Activated CD8-positive, alpha-beta T cell treated with anti-CD3 and anti-CD28 coated beads, Interleukin-2, amount 10 ng/mL, durations not matched to agents 7 days and 5 days (primary cell): ENCODE measurements at regions not wholly inside any gene's neighbourhood (a gene's known extent, or its start where the extent isn't known, plus 50 kb on each side); places are given as distances from the start of the nearest gene placed in this dataset.

Source experiments
- ATAC-seq: fragments of 150-1000 bp; cut with Tn5 transposase; one replicate; pipeline ENCODE4 v1.10.0; 2021; ENCODE audit warnings: moderate library complexity
- CTCF ChIA-PET: fragments of 350-600 bp; sonication (Branson Sonifier 250); formaldehyde crosslinking; loops from one replicate; lab custom pipeline; 2021; ENCODE audit warnings: antibody characterized with exemption; lab: Charles Lee
- POLR2A ChIA-PET: fragments of 350-600 bp; sonication (Branson Sonifier 250); formaldehyde crosslinking; loops from one replicate; lab custom pipeline; 2021; ENCODE audit warnings: antibody characterized with exemption; lab: Charles Lee
- DNase-seq: peaks from one replicate; pipeline ENCODE4 v3.0.0-alpha.2; 2020
- H3K27ac Mint-ChIP-seq: one replicate; pipeline ENCODE4 v1.8.0; 2021; ENCODE audit warnings: mild to moderate bottlenecking, mixed read lengths
- H3K27me3 Mint-ChIP-seq: one replicate; pipeline ENCODE4 v1.8.0; 2021; ENCODE audit warnings: low read depth, mixed read lengths
- H3K36me3 Mint-ChIP-seq: one replicate; pipeline ENCODE4 v1.8.0; 2021; ENCODE audit warnings: low read depth, mixed read lengths
- H3K4me1 Mint-ChIP-seq: one replicate; pipeline ENCODE4 v1.8.0; 2021; ENCODE audit warnings: low read depth, mixed read lengths
- H3K4me3 Mint-ChIP-seq: one replicate; pipeline ENCODE4 v1.8.0; 2021; ENCODE audit warnings: mild to moderate bottlenecking, mixed read lengths
- H3K9me3 Mint-ChIP-seq: one replicate; pipeline ENCODE4 v1.8.0; 2022; ENCODE audit warnings: mixed read lengths; ENCODE audit not compliant: insufficient read depth

GRCh38 chr14:65237023-65237814, 134.9 kb upstream of the MAX start:
- DNase-seq, result no peak
- peaks cover 5% of the 10 kb centered on the region for H3K27me3 Mint-ChIP-seq
- no peak overlapping the region for H3K27ac Mint-ChIP-seq
- peaks cover 9% of the 10 kb centered on the region for H3K4me1 Mint-ChIP-seq
- ATAC-seq, result no peak
- CTCF ChIA-PET, result interaction anchor here (1.0 to 1.2 kb wide), 3 partner anchors 11 to 14 kb away, joined by 3 to 4 read pairs (median 3); no protein-coding TSS in a partner anchor
- POLR2A ChIA-PET, result no interaction called here
- no peaks in the 10 kb centered on the region for H3K9me3 Mint-ChIP-seq
- H3K4me3 Mint-ChIP-seq, result no peak overlapping the region
- H3K36me3 Mint-ChIP-seq, result peaks cover 3% of the 10 kb centered on the region

- H3K27ac Mint-ChIP-seq, result no peak overlapping the region
- ATAC-seq (no peak), DNase-seq (no peak)
- CTCF ChIA-PET, result interaction anchor here (1.0 to 2.1 kb wide), 2 partner anchors 12 to 16 kb away, joined by 4 to 8 read pairs; no protein-coding TSS in a partner anchor
- H3K9me3 Mint-ChIP-seq, result no peaks in the 10 kb centered on the region
- H3K4me1 Mint-ChIP-seq, result peaks cover 9% of the 10 kb centered on the region
- peaks cover 3% of the 10 kb centered on the region for H3K36me3 Mint-ChIP-seq
- H3K27me3 Mint-ChIP-seq, result peaks cover 5% of the 10 kb centered on the region
- no peak overlapping the region for H3K4me3 Mint-ChIP-seq
- POLR2A ChIA-PET, result no interaction called here
Measured at GRCh38 chr14:65237941-65238340, 135.6 kb upstream of the MAX start.

- Mint-ChIP-seq H3K36me3 (peaks cover 3% of the 10 kb centered on the region), H3K27ac (no peak overlapping the region), H3K4me1 (peaks cover 9% of the 10 kb centered on the region), H3K4me3 (no peak overlapping the region), H3K9me3 (no peaks in the 10 kb centered on the region), H3K27me3 (peaks cover 3% of the 10 kb centered on the region)
- ChIA-PET CTCF (interaction anchor here (2.1 kb wide), 1 partner anchor 16 kb away, joined by 8 read pairs; no protein-coding TSS in a partner anchor), POLR2A (no interaction called here)
- no peak for DNase-seq
- no peak for ATAC-seq
Measured at GRCh38 chr14:65238456-65238855, 136.1 kb upstream of the MAX start.

DNA sequence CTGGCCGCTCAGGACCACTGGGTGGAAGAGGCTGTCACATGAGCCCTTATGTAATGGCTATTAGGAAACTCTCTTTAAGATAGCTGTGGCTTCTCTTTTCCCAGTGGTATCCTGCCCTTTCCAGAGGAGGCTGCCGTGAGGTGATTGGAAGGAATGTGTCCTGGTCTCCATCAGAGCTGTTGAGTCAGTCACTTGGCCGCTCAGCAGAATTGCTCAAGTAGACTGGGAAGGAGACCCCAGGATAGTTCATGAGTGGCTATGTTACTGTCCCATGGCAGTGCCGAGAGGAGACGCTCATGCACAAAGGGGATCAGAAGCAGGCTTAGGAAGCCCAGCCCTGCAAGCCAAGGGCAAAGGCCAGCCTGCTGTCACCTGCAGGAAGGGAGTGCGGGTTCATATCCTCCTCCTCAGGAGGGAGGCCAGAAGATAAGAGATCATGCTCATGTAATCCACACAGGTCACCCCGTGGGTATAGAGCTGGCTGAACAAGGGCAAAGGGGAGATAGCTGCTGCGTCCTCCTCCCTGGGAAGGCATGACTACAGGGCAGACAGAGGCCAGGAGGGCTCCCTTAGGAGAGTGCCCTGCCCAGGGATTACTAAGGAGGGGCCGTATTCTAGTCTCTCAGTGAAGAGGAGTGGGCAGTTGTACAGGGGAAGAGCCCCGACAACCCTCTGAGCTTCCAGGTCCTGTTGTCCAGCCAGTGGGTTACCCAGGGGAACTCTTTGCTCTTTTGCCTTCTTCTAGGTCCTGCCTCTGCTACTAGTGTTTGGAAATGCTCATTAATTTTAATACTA, 137.0 kb upstream of the MAX start:
- Mint-ChIP-seq H3K9me3 (no peaks in the 10 kb centered on the region), H3K36me3 (peaks cover 3% of the 10 kb centered on the region), H3K4me1 (peaks cover 9% of the 10 kb centered on the region), H3K27me3 (no peaks in the 10 kb centered on the region), H3K4me3 (no peak overlapping the region), H3K27ac (no peak overlapping the region)
- ATAC-seq, result no peak
- no peak for DNase-seq
- ChIA-PET CTCF (interaction anchor here (2.1 kb wide), 1 partner anchor 17 kb away, joined by 8 read pairs; no protein-coding TSS in a partner anchor), POLR2A (interaction anchor here (0.9 kb wide), 1 partner anchor 75 kb away, joined by 3 read pairs; no protein-coding TSS in a partner anchor)

- Mint-ChIP-seq H3K36me3 (peaks cover 3% of the 10 kb centered on the region), H3K4me3 (no peak overlapping the region), H3K9me3 (no peaks in the 10 kb centered on the region), H3K27me3 (no peaks in the 10 kb centered on the region), H3K27ac (no peak overlapping the region), H3K4me1 (peaks cover 9% of the 10 kb centered on the region)
- no peak for ATAC-seq
- DNase-seq, result no peak
- POLR2A ChIA-PET, result interaction anchor here (0.9 kb wide), 1 partner anchor 76 kb away, joined by 3 read pairs; no protein-coding TSS in a partner anchor
- CTCF ChIA-PET, result interaction anchor here (2.1 kb wide), 1 partner anchor 18 kb away, joined by 8 read pairs; no protein-coding TSS in a partner anchor
Measured at GRCh38 chr14:65239938-65240296, 137.6 kb upstream of the MAX start.

- H3K36me3 Mint-ChIP-seq, result peaks cover 6% of the 10 kb centered on the region
- H3K4me1 Mint-ChIP-seq, result peaks cover 15% of the 10 kb centered on the region
- H3K27ac Mint-ChIP-seq, result peak overlapping the region; percentile 37
- no peaks in the 10 kb centered on the region for H3K27me3 Mint-ChIP-seq
- ATAC-seq (no peak), DNase-seq (no peak)
- CTCF ChIA-PET, result no interaction called here
- no peak overlapping the region for H3K4me3 Mint-ChIP-seq
- POLR2A ChIA-PET, result no interaction called here
- H3K9me3 Mint-ChIP-seq, result no peaks in the 10 kb centered on the region
Measured at GRCh38 chr14:65241125-65241752, 138.9 kb upstream of the MAX start.

- Mint-ChIP-seq H3K9me3 (no peaks in the 10 kb centered on the region), H3K4me1 (peaks cover 10% of the 10 kb centered on the region)
- CTCF ChIA-PET, result interaction anchor here (2.2 kb wide), 1 partner anchor 78 kb away, joined by 4 read pairs; no protein-coding TSS in a partner anchor
Measured at GRCh38 chr14:65242732-65243134, 140.4 kb upstream of the MAX start.

DNA sequence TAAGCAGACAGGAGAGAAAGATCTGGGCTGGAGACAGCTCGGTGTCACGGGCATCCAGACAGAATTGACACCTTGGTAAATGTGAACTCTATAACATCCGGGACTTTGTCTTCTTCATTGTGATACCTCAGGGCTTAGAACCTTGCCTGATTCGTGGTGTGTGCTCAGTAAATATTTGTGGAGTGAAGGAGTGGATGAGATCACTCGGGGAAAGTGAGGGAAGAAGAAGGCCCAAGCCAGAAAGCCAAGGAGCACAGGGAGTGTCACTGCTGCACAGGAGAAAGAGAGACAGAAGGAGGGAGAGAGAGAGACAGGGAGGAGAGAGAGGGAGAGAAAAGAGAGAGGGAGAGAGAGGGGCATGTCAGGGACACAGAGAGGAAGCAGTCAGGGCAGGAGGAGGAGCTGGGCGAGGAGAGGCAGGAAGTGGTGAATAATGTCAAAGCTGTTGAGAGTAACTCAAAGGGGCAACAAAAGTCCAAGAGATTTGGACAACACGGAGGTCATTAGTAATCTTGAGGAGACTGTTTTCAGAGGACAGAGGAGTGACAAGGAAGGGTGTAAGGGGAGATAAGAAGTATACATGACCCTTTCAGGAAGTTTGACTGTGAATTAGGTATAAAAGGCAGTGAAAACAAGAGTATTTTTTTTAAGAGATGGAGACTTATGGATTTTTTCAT, 141.6 kb upstream of the MAX start:
- H3K4me1 Mint-ChIP-seq, result peaks cover 10% of the 10 kb centered on the region
- no peak overlapping the region for H3K4me3 Mint-ChIP-seq
- ATAC-seq (peak; percentile 82), DNase-seq (peak; percentile 70)
- no peaks in the 10 kb centered on the region for H3K9me3 Mint-ChIP-seq
- peaks cover 6% of the 10 kb centered on the region for H3K36me3 Mint-ChIP-seq
- POLR2A ChIA-PET, result interaction anchor here (1.5 to 1.6 kb wide), 2 partner anchors 42 to 44 kb away, joined by 4 to 5 read pairs; no protein-coding TSS in a partner anchor
- CTCF ChIA-PET, result interaction anchor here (0.6 to 2.2 kb wide), 4 partner anchors 14 to 216 kb away, joined by 3 to 5 read pairs (median 4); no protein-coding TSS in a partner anchor
- H3K27ac Mint-ChIP-seq, result no peak overlapping the region
- H3K27me3 Mint-ChIP-seq, result no peaks in the 10 kb centered on the region

More at GRCh38 chr14:65242732-65243134, 140.4 kb upstream of the MAX start:
- no peaks in the 10 kb centered on the region for H3K27me3 Mint-ChIP-seq
- no peak overlapping the region for H3K4me3 Mint-ChIP-seq
- no peak for DNase-seq
- H3K27ac Mint-ChIP-seq, result no peak overlapping the region
- POLR2A ChIA-PET, result interaction anchor here (1.6 kb wide), 1 partner anchor 43 kb away, joined by 5 read pairs; no protein-coding TSS in a partner anchor
- ATAC-seq, result no peak
- peaks cover 6% of the 10 kb centered on the region for H3K36me3 Mint-ChIP-seq

- peaks cover 6% of the 10 kb centered on the region for H3K36me3 Mint-ChIP-seq
- no peaks in the 10 kb centered on the region for H3K27me3 Mint-ChIP-seq
- DNase-seq, result no peak
- no peak overlapping the region for H3K4me3 Mint-ChIP-seq
- ATAC-seq, result no peak
- POLR2A ChIA-PET, result no interaction called here
- CTCF ChIA-PET, result interaction anchor here (1.1 kb wide), 1 partner anchor 81 kb away, joined by 3 read pairs; no protein-coding TSS in a partner anchor
- peaks cover 15% of the 10 kb centered on the region for H3K4me1 Mint-ChIP-seq
- H3K9me3 Mint-ChIP-seq, result no peaks in the 10 kb centered on the region
- no peak overlapping the region for H3K27ac Mint-ChIP-seq
Measured at GRCh38 chr14:65249471-65250161, 147.3 kb upstream of the MAX start.

DNA sequence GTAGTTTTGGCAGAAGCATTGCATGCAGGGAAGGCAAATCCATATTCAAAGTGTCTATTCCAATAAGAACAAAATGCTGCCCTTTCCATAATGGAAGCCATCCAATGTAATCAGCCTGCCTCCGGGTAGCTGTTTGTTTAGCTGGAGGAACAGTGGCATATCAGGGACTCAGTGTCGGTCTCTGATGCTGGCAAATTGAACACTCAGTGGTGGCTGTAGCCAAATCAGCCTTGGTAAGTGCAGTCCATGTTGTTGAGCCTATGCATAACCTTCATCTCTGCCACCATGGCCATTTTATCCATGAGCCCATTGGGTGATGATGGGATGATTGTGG, 147.8 kb upstream of the MAX start:
- no peak for ATAC-seq
- POLR2A ChIA-PET, result no interaction called here
- Mint-ChIP-seq H3K36me3 (peaks cover 6% of the 10 kb centered on the region), H3K4me1 (peaks cover 19% of the 10 kb centered on the region), H3K27me3 (no peaks in the 10 kb centered on the region), H3K27ac (no peak overlapping the region), H3K9me3 (no peaks in the 10 kb centered on the region), H3K4me3 (no peak overlapping the region)
- CTCF ChIA-PET, result interaction anchor here (1.1 kb wide), 1 partner anchor 81 kb away, joined by 3 read pairs; no protein-coding TSS in a partner anchor
- no peak for DNase-seq
